Neuronal stem cell (in vitro differentiated cells): ENCODE measurements at regions not wholly inside any gene's neighbourhood (a gene's known extent, or its start where the extent isn't known, plus 50 kb on each side); places are given as distances from the start of the nearest gene placed in this dataset.

ENCODE experiments used
- DNase-seq: peaks from one replicate; pipeline ENCODE4 v3.0.0-alpha.2; 2013; ENCODE audit warnings: low spot score
- H2AFZ ChIP-seq: one replicate; pipeline ENCODE4 v1.6.1; 2013; ENCODE audit warnings: mild to moderate bottlenecking, low read length, inconsistent platforms
- H2AK5ac ChIP-seq: 2 replicates; pipeline ENCODE4 v1.6.1; 2013; ENCODE audit warnings: low read depth, mild to moderate bottlenecking, inconsistent platforms, low read length, moderate library complexity, mixed read lengths
- H2BK120ac ChIP-seq: 2 replicates; pipeline ENCODE4 v1.6.1; 2013; ENCODE audit warnings: low read depth, mild to moderate bottlenecking, inconsistent platforms, low read length, moderate library complexity, mixed read lengths
- H2BK12ac ChIP-seq: one replicate; pipeline ENCODE4 v1.6.1; 2013; ENCODE audit warnings: low read length, inconsistent platforms
- H2BK15ac ChIP-seq: 2 replicates; pipeline ENCODE4 v1.6.1; 2013; ENCODE audit warnings: mild to moderate bottlenecking, low read length, inconsistent platforms, mixed read lengths
- H2BK5ac ChIP-seq: one replicate; pipeline ENCODE4 v1.6.1; 2013; ENCODE audit warnings: inconsistent platforms, mild to moderate bottlenecking, low read length, moderate library complexity
- H3K14ac ChIP-seq: one replicate; pipeline ENCODE4 v1.6.1; 2013; ENCODE audit warnings: low read length, inconsistent platforms
- H3K18ac ChIP-seq: 2 replicates; pipeline ENCODE4 v1.6.1; 2013; ENCODE audit warnings: low read length, inconsistent platforms
- H3K23ac ChIP-seq: 2 replicates; pipeline ENCODE4 v1.6.1; 2013; ENCODE audit warnings: low read depth, mild to moderate bottlenecking, mixed read lengths, low read length, inconsistent platforms; ENCODE audit not compliant: poor library complexity
- H3K27ac ChIP-seq: replicated peaks from 3 replicates; pipeline ENCODE4 v1.5.1; 2013; ENCODE audit warnings: low read length, inconsistent platforms
- H3K27me3 ChIP-seq, 3 experiments: 2 replicates each; pipeline ENCODE4 v1.6.1; 2013; ENCODE audit warnings: low read length in 3 of 3, mild to moderate bottlenecking in 2 of 3, inconsistent platforms in 1 of 3, low read depth in 1 of 3, mixed read lengths in 1 of 3, moderate library complexity in 1 of 3; ENCODE audit not compliant: control insufficient read depth in 3 of 3, insufficient read depth in 3 of 3
- H3K36me3 ChIP-seq, 2 donors: replicated peaks in 1 of 2; 2 replicates each; pipeline ENCODE4 v1.6.1; 2013; ENCODE audit warnings: low read length in 2 of 2; ENCODE audit not compliant: control insufficient read depth in 2 of 2, insufficient read depth in 2 of 2
- H3K4ac ChIP-seq: 2 replicates; pipeline ENCODE4 v1.6.1; 2013; ENCODE audit warnings: inconsistent platforms, mild to moderate bottlenecking, low read length, moderate library complexity
- H3K4me1 ChIP-seq, 2 donors: 1 replicate in 1 of 2; 2 replicates in 1 of 2; pipeline ENCODE4 v1.6.1; 2013; ENCODE audit warnings: low read length in 2 of 2, low read depth in 1 of 2; ENCODE audit not compliant: control insufficient read depth in 2 of 2, insufficient read depth in 1 of 2
- H3K4me2 ChIP-seq: one replicate; pipeline ENCODE4 v1.6.1; 2013; ENCODE audit warnings: mild to moderate bottlenecking, low read length, inconsistent platforms; ENCODE audit not compliant: insufficient read depth, poor library complexity, severe bottlenecking
- H3K4me3 ChIP-seq, 2 donors: 2 replicates each; pipeline ENCODE4 v1.5.1; 2013; ENCODE audit warnings: low read length in 2 of 2, mild to moderate bottlenecking in 2 of 2, inconsistent platforms in 1 of 2, moderate library complexity in 1 of 2
- H3K79me1 ChIP-seq: one replicate; pipeline ENCODE4 v1.6.1; 2013; ENCODE audit warnings: low read depth, mild to moderate bottlenecking, inconsistent platforms, low read length, moderate library complexity
- H3K9ac ChIP-seq: one replicate; pipeline ENCODE4 v1.6.1; 2013; ENCODE audit warnings: mild to moderate bottlenecking, low read depth, low read length, inconsistent platforms; ENCODE audit not compliant: poor library complexity
- H3K9me3 ChIP-seq, 2 donors: replicated peaks in 1 of 2; 2 replicates each; pipeline versions ENCODE3 to v1.6.1; 2013; ENCODE audit warnings: low read length in 2 of 2, mild to moderate bottlenecking in 2 of 2, inconsistent platforms in 1 of 2, low read depth in 1 of 2, mixed read lengths in 1 of 2, moderate library complexity in 1 of 2; ENCODE audit not compliant: control insufficient read depth in 2 of 2, insufficient read depth in 1 of 2
- H4K8ac ChIP-seq: one replicate; pipeline ENCODE4 v1.6.1; 2013; ENCODE audit warnings: low read depth, mild to moderate bottlenecking, inconsistent platforms, low read length, moderate library complexity
- H4K91ac ChIP-seq: one replicate; pipeline ENCODE4 v1.6.1; 2013; ENCODE audit warnings: low read length, low read depth, mild to moderate bottlenecking, inconsistent platforms; ENCODE audit not compliant: poor library complexity
- WGBS, 2 donors: extraction: QIAGEN DNeasy Blood & Tissue Kit; methylation state at CpG; one replicate each; pipeline ENCODE4 v1.1.7; 2013; ENCODE audit warnings: missing lambda C conversion rate in 2 of 2, mixed read lengths in 1 of 2; ENCODE audit not compliant: insufficient read length in 2 of 2, insufficient replicate concordance in 1 of 2; ENCODE audit errors: extremely low coverage in 2 of 2; 5-methylcytosine and 5-hydroxymethylcytosine counted together

GRCh38 chr1:79714664-79715063, 708.1 kb upstream of the ADGRL4 start:
- H3K9ac ChIP-seq, result no peak overlapping the region
- no peak overlapping the region for H3K18ac ChIP-seq
- H3K4me1 ChIP-seq, result peaks cover 2 to 3% of the 10 kb centered on the region in 2 donors
- DNase-seq, result no peak
- no peaks in the 10 kb centered on the region for H3K27me3 ChIP-seq
- H2BK12ac ChIP-seq, result no peak overlapping the region
- H3K36me3 ChIP-seq, result no peaks in the 10 kb centered on the region
- no peak overlapping the region for H3K4ac ChIP-seq
- no peak overlapping the region for H2BK15ac ChIP-seq
- no peaks in the 10 kb centered on the region for H3K79me1 ChIP-seq
- no peak overlapping the region for H4K91ac ChIP-seq
- H3K4me3 ChIP-seq, result no peak overlapping the region
- no peak overlapping the region for H4K8ac ChIP-seq
- H2AFZ ChIP-seq, result peak overlapping the region; percentile 65
- no peak overlapping the region for H2BK5ac ChIP-seq
- no peak overlapping the region for H3K14ac ChIP-seq
- H3K23ac ChIP-seq, result no peak overlapping the region
- H3K9me3 ChIP-seq, result peaks cover 2 to 13% of the 10 kb centered on the region in 2 donors
- H3K4me2 ChIP-seq, result no peak overlapping the region
- H2AK5ac ChIP-seq, result no peak overlapping the region
- H2BK120ac ChIP-seq, result no peak overlapping the region
- no peak overlapping the region for H3K27ac ChIP-seq

DNA sequence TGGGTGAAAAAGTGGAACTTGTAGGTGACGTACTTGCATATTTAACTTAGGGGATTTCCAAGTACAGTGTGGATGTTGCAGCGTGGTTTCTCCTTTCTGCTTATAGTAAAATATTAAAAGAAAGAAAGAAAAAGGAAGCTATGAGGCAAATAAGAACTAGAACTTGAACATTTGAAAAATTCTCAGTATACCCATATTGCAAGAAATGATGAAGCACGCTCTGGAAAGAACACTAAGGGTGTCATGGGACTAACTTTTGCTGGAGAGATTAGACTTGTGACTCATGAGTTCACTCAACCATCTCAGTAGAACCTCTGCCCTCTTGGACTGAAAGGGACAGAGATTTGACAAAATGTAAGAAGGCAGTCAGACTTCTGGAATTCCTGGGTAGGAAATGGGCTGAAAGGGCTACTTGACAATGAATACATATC, 704.5 kb upstream of the ADGRL4 start:
- Histone ChIP-seq H3K4me2 (no peak overlapping the region), H3K18ac (no peak overlapping the region), H3K14ac (no peak overlapping the region), H3K4me3 (no peak overlapping the region), H2BK120ac (no peak overlapping the region), H3K23ac (no peak overlapping the region), H3K36me3 (no peaks in the 10 kb centered on the region), H2BK15ac (no peak overlapping the region), H3K9me3 (no peaks in the 10 kb centered on the region), H3K79me1 (no peaks in the 10 kb centered on the region), H3K27me3 (no peaks in the 10 kb centered on the region), H2AFZ (peak overlapping the region; percentile 23), H4K8ac (no peak overlapping the region), H3K4me1 (no peaks in the 10 kb centered on the region), H4K91ac (no peak overlapping the region), H2BK12ac (no peak overlapping the region), H3K27ac (no peak overlapping the region), H3K4ac (no peak overlapping the region), H2BK5ac (no peak overlapping the region), H3K9ac (no peak overlapping the region), H2AK5ac (no peak overlapping the region)
- DNase-seq, result no peak
- WGBS, 2 donors, result no CpG with 5 or more reads among the region's 3 CpGs

- Histone ChIP-seq H2BK12ac (no peak overlapping the region), H3K4me2 (no peak overlapping the region)
Measured at GRCh38 chr1:79708646-79709265, 702.2 kb upstream of the ADGRL4 start.

DNA sequence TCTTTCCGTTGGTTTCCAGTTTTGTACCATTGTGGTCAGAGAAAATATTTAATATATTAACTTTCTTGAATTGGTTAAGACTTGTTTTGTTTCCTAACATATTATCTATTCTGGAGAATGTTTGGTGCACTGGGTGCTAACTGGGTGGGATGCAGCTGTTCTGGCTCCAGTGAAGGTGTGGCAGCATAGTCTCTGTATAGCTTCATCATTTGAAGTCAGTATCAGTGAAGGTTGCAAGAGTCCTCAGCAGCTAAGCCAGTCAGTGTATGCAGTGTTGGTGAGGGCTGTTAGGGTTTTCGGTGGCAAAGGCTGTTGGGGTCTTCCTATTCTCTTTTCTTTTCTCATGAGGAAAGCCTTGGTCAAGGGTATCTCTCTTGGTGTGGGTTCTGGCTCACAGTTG, 698.7 kb upstream of the ADGRL4 start:
- H3K27ac ChIP-seq, result no peak overlapping the region
- H2BK12ac ChIP-seq, result no peak overlapping the region
- peaks cover 0 to 2% of the 10 kb centered on the region in 2 donors for H3K4me1 ChIP-seq
- no peak overlapping the region for H4K91ac ChIP-seq
- H3K4ac ChIP-seq, result no peak overlapping the region
- H3K27me3 ChIP-seq, result no peaks in the 10 kb centered on the region
- no peaks in the 10 kb centered on the region for H3K9me3 ChIP-seq
- H3K14ac ChIP-seq, result no peak overlapping the region
- H4K8ac ChIP-seq, result no peak overlapping the region
- H3K23ac ChIP-seq, result no peak overlapping the region
- H2BK15ac ChIP-seq, result no peak overlapping the region
- peak overlapping the region; percentile 33 for H2AFZ ChIP-seq
- H2BK120ac ChIP-seq, result no peak overlapping the region
- H3K18ac ChIP-seq, result no peak overlapping the region
- no peak overlapping the region for H3K4me2 ChIP-seq
- WGBS, 2 donors, result no CpG with 5 or more reads among the region's 2 CpGs
- H3K9ac ChIP-seq, result no peak overlapping the region
- H2AK5ac ChIP-seq, result no peak overlapping the region
- no peak overlapping the region for H3K4me3 ChIP-seq
- no peak overlapping the region for H2BK5ac ChIP-seq
- no peaks in the 10 kb centered on the region for H3K36me3 ChIP-seq
- no peak for DNase-seq
- H3K79me1 ChIP-seq, result no peaks in the 10 kb centered on the region

More at GRCh38 chr1:79708646-79709265, 702.2 kb upstream of the ADGRL4 start:
- no peaks in the 10 kb centered on the region for H3K36me3 ChIP-seq
- H3K27ac ChIP-seq, result no peak overlapping the region
- H3K27me3 ChIP-seq, result no peaks in the 10 kb centered on the region
- H3K9me3 ChIP-seq, result no peaks in the 10 kb centered on the region
- no peaks in the 10 kb centered on the region for H3K79me1 ChIP-seq
- no peak overlapping the region for H3K4me3 ChIP-seq
- H3K4ac ChIP-seq, result no peak overlapping the region
- no peak overlapping the region for H4K91ac ChIP-seq
- no peak for DNase-seq
- WGBS, 2 donors, result no CpG with 5 or more reads among the region's 1 CpG
- no peak overlapping the region for H3K18ac ChIP-seq
- no peak overlapping the region for H3K9ac ChIP-seq
- H2AK5ac ChIP-seq, result no peak overlapping the region
- no peak overlapping the region for H3K23ac ChIP-seq
- no peaks in the 10 kb centered on the region for H3K4me1 ChIP-seq
- no peak overlapping the region for H2BK15ac ChIP-seq
- no peak overlapping the region for H2BK5ac ChIP-seq
- no peak overlapping the region for H3K14ac ChIP-seq
- no peak overlapping the region for H2BK120ac ChIP-seq
- no peak overlapping the region for H4K8ac ChIP-seq
- no peak overlapping the region for H2AFZ ChIP-seq
